K562 (cell line): ENCODE measurements at regions not wholly inside any gene's neighbourhood (a gene's known extent, or its start where the extent isn't known, plus 50 kb on each side); places are given as distances from the start of the nearest gene placed in this dataset.

Source experiments
- ELF2 ChIP-seq: fragments of 250-450 bp; sonication (Bioruptor Pico); IDR thresholded peaks from 2 replicates; pipeline ENCODE4 v1.5.0; 2021; ENCODE audit warnings: mild to moderate bottlenecking
- KLF6 ChIP-seq: fragments of 250-450 bp; sonication (Bioruptor Pico); IDR thresholded peaks from 2 replicates; pipeline ENCODE4 v1.4.0; 2020; ENCODE audit warnings: mild to moderate bottlenecking, moderate library complexity, borderline replicate concordance
- NFYB ChIP-seq: IDR thresholded peaks from 2 replicates; pipeline ENCODE4 v1.6.1; 2011; ENCODE audit warnings: mild to moderate bottlenecking, moderate library complexity; ENCODE audit not compliant: insufficient read length; ENCODE audit errors: extremely low read depth
- PHTF2 ChIP-seq: fragments of 250-450 bp; sonication (Bioruptor Pico); IDR thresholded peaks from 2 replicates; pipeline ENCODE4 v1.5.0; 2021; ENCODE audit warnings: mild to moderate bottlenecking
- PRPF4 ChIP-seq: fragments of 200-400 bp; formaldehyde crosslinking; IDR thresholded peaks from one replicate; pipeline ENCODE4 v1.6.1; 2017; ENCODE audit warnings: low read length, low read depth, mild to moderate bottlenecking; ENCODE audit not compliant: insufficient read depth, poor library complexity, severe bottlenecking
- ZNF717 ChIP-seq: fragments of 250-450 bp; sonication (Bioruptor Pico); IDR thresholded peaks from 2 replicates; pipeline ENCODE4 v1.5.0; 2021
- TF ChIP-seq, protein P1 (sequence below), 2 experiments: fragments of 450-650 bp in 1 of 2; sonication (generic) in 1 of 2; formaldehyde crosslinking in 1 of 2; IDR thresholded peaks; 2 replicates each; pipeline versions ENCODE4 v1.7.1 to v1.9.0; 2016 to 2022; ENCODE audit warnings: inconsistent platforms in 1 of 2, mild to moderate bottlenecking in 1 of 2, missing genetic modification reagents in 1 of 2
- TF ChIP-seq, protein P2 (sequence below): fragments of 250-450 bp; sonication (Bioruptor Pico); IDR thresholded peaks from 2 replicates; pipeline ENCODE4 v1.4.0; 2020; ENCODE audit warnings: mild to moderate bottlenecking, moderate library complexity, borderline replicate concordance
- TF ChIP-seq, protein P3 (sequence below): fragments of 250-450 bp; sonication (Bioruptor Pico); IDR thresholded peaks from 2 replicates; pipeline ENCODE4 v1.5.0; 2020; ENCODE audit warnings: mild to moderate bottlenecking, borderline replicate concordance
- TF ChIP-seq, protein P4 (sequence below): fragments of 450-650 bp; formaldehyde crosslinking; IDR thresholded peaks from 2 replicates; pipeline ENCODE4 v1.4.0; 2020; ENCODE audit warnings: mild to moderate bottlenecking, mixed read lengths

DNA sequence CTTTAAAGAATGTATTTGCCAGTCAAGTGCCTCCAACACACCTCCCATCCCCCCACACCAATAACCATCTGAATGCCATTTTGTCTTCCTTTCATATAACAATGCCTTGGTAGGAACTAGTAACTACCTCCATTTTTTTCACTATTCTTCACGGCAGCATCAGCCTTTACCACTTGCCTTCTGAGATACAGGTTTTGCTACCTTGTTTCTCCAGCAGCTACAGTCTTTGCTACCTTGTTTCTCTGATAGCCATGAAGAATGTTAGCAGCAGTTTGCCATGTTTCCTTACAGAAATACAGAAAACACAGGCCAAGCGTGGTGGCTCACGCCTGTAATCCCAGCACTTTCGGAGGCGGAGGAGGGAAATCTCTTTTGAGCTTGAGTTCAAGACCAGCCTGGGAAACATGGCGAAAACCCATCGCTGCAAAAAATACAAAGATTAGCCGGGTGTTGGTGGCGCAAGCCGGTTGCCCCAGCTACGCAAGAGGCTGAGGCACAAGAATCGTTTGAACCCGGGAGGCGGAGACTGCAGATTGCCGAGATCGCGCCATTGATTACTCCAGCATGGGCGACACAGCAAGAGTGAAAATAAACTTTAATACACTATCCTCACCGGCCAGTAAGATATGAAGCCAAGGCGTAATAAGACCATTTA, 100.9 kb downstream of the HFE start (continued):
- TF ChIP-seq, protein P1, sequence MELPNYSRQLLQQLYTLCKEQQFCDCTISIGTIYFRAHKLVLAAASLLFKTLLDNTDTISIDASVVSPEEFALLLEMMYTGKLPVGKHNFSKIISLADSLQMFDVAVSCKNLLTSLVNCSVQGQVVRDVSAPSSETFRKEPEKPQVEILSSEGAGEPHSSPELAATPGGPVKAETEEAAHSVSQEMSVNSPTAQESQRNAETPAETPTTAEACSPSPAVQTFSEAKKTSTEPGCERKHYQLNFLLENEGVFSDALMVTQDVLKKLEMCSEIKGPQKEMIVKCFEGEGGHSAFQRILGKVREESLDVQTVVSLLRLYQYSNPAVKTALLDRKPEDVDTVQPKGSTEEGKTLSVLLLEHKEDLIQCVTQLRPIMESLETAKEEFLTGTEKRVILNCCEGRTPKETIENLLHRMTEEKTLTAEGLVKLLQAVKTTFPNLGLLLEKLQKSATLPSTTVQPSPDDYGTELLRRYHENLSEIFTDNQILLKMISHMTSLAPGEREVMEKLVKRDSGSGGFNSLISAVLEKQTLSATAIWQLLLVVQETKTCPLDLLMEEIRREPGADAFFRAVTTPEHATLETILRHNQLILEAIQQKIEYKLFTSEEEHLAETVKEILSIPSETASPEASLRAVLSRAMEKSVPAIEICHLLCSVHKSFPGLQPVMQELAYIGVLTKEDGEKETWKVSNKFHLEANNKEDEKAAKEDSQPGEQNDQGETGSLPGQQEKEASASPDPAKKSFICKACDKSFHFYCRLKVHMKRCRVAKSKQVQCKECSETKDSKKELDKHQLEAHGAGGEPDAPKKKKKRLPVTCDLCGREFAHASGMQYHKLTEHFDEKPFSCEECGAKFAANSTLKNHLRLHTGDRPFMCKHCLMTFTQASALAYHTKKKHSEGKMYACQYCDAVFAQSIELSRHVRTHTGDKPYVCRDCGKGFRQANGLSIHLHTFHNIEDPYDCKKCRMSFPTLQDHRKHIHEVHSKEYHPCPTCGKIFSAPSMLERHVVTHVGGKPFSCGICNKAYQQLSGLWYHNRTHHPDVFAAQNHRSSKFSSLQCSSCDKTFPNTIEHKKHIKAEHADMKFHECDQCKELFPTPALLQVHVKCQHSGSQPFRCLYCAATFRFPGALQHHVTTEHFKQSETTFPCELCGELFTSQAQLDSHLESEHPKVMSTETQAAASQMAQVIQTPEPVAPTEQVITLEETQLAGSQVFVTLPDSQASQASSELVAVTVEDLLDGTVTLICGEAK (IDR thresholded peaks at IDR 0.05) = no peak
- TF ChIP-seq, protein P1 (CRISPR knock-in tag; IDR thresholded peaks at IDR 0.05) = no peak
- TF ChIP-seq, protein P2, sequence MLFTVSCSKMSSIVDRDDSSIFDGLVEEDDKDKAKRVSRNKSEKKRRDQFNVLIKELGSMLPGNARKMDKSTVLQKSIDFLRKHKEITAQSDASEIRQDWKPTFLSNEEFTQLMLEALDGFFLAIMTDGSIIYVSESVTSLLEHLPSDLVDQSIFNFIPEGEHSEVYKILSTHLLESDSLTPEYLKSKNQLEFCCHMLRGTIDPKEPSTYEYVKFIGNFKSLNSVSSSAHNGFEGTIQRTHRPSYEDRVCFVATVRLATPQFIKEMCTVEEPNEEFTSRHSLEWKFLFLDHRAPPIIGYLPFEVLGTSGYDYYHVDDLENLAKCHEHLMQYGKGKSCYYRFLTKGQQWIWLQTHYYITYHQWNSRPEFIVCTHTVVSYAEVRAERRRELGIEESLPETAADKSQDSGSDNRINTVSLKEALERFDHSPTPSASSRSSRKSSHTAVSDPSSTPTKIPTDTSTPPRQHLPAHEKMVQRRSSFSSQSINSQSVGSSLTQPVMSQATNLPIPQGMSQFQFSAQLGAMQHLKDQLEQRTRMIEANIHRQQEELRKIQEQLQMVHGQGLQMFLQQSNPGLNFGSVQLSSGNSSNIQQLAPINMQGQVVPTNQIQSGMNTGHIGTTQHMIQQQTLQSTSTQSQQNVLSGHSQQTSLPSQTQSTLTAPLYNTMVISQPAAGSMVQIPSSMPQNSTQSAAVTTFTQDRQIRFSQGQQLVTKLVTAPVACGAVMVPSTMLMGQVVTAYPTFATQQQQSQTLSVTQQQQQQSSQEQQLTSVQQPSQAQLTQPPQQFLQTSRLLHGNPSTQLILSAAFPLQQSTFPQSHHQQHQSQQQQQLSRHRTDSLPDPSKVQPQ (CRISPR knock-in tag) = no peak
- TF ChIP-seq NFYB (no peak), PRPF4 (no peak), ZNF717 (CRISPR knock-in tag) (no peak), PHTF2 (CRISPR knock-in tag) (no peak), ELF2 (no peak), KLF6 (CRISPR knock-in tag) (no peak)
- TF ChIP-seq, protein P3, sequence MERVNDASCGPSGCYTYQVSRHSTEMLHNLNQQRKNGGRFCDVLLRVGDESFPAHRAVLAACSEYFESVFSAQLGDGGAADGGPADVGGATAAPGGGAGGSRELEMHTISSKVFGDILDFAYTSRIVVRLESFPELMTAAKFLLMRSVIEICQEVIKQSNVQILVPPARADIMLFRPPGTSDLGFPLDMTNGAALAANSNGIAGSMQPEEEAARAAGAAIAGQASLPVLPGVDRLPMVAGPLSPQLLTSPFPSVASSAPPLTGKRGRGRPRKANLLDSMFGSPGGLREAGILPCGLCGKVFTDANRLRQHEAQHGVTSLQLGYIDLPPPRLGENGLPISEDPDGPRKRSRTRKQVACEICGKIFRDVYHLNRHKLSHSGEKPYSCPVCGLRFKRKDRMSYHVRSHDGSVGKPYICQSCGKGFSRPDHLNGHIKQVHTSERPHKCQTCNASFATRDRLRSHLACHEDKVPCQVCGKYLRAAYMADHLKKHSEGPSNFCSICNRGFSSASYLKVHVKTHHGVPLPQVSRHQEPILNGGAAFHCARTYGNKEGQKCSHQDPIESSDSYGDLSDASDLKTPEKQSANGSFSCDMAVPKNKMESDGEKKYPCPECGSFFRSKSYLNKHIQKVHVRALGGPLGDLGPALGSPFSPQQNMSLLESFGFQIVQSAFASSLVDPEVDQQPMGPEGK (CRISPR knock-in tag) = no peak
- TF ChIP-seq, protein P4, sequence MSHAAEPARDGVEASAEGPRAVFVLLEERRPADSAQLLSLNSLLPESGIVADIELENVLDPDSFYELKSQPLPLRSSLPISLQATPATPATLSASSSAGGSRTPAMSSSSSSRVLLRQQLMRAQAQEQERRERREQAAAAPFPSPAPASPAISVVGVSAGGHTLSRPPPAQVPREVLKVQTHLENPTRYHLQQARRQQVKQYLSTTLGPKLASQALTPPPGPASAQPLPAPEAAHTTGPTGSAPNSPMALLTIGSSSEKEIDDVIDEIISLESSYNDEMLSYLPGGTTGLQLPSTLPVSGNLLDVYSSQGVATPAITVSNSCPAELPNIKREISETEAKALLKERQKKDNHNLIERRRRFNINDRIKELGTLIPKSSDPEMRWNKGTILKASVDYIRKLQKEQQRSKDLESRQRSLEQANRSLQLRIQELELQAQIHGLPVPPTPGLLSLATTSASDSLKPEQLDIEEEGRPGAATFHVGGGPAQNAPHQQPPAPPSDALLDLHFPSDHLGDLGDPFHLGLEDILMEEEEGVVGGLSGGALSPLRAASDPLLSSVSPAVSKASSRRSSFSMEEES (CRISPR knock-in tag) = no peak
